ENCODE measurements at regions not wholly inside any gene's neighbourhood (a gene's known extent, or its start where the extent isn't known, plus 50 kb on each side); places are given as distances from the start of the nearest gene placed in this dataset.

- DNase-seq (ENCODE audit: low read depth): no peak
- H3K4me3 ChIP-seq (ENCODE audit: low read depth, low read length): no peak overlapping the region
- no peak for TF ChIP-seq CTCF (IDR thresholded peaks at IDR 0.05; ENCODE audit: insufficient read depth, low read length)
Observed at GRCh38 chr2:139353874-139354273, 573.7 kb upstream of the NXPH2 start.

GRCh38 chr2:139317259-139317658 is 537.1 kb upstream of the NXPH2 start:
- H3K4me3 ChIP-seq (ENCODE audit: low read depth, low read length): no peak overlapping the region
- no peak for DNase-seq (ENCODE audit: low read depth)
- TF ChIP-seq CTCF (IDR thresholded peaks at IDR 0.05; ENCODE audit: insufficient read depth, low read length): no peak

DNA sequence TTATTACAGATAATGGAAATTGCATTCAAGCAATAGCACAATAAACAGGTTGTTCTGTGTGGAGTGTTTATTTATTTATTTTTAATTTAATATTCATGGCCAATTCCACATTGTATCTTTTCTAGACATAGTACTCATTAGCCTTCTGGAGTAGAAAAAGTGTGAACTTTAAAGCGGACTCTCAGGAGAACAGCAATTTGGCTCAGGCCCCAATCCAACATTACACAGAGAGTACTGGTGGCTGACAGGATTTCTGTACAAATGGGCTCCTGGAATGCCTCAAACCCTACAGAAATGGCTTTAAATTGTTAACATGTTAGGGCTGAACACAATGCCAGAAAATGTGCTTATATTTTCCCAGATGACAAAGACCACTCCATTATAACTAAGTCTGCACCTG is 533.9 kb upstream of the NXPH2 start:
- no peak for TF ChIP-seq CTCF (IDR thresholded peaks at IDR 0.05; ENCODE audit: insufficient read depth, low read length)

GRCh38 chr2:139296672-139297209 is 516.6 kb upstream of the NXPH2 start:
- no peak for DNase-seq (ENCODE audit: low read depth)
- no peak overlapping the region for H3K4me3 ChIP-seq (ENCODE audit: low read depth, low read length)
- TF ChIP-seq CTCF (IDR thresholded peaks at IDR 0.05; ENCODE audit: insufficient read depth, low read length): no peak

More for the DNA sequence above, 533.9 kb upstream of the NXPH2 start:
- no peak for DNase-seq (ENCODE audit: low read depth)
- no peak overlapping the region for H3K4me3 ChIP-seq (ENCODE audit: low read depth, low read length)

DNA sequence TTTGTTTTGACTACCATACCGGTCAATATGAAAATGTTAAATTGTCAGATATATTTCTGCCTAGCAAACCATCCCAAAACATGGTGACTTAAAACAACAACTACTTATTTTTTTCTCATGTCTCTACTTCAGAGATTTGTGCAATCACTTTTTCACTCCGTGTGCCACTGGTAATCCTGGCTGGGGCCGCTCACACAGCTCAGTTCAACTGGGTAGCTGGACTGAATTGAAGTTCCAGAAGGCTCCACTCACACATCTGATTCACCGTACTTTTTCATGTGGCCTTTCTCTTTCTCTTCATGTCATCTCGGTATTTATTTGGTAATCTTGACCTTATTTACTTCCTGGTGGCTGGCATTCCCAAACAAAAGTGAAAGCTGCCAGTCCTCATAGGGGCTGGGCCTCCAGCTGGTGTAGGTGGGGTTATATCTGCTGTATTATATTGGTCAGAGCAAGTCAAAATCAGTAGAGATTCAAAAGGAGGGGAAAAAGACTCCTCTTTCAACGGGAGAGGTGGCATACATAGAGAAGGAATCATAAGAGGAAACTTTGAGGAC is 513.9 kb upstream of the NXPH2 start:
- no peak overlapping the region for H3K4me3 ChIP-seq (ENCODE audit: low read depth, low read length)
- no peak for TF ChIP-seq CTCF (IDR thresholded peaks at IDR 0.05; ENCODE audit: insufficient read depth, low read length)
- DNase-seq (ENCODE audit: low read depth): no peak

- no peak for TF ChIP-seq CTCF (IDR thresholded peaks at IDR 0.05; ENCODE audit: insufficient read depth, low read length)
- DNase-seq (ENCODE audit: low read depth): no peak
- H3K4me3 ChIP-seq (ENCODE audit: low read depth, low read length): no peak overlapping the region
Observed at GRCh38 chr2:139281124-139281523, 500.9 kb upstream of the NXPH2 start.

GRCh38 chr2:139271879-139272278 is 491.7 kb upstream of the NXPH2 start:
- no peak for TF ChIP-seq CTCF (IDR thresholded peaks at IDR 0.05; ENCODE audit: insufficient read depth, low read length)
- DNase-seq (ENCODE audit: low read depth): no peak
- no peak overlapping the region for H3K4me3 ChIP-seq (ENCODE audit: low read depth, low read length)
